ENCODE measurements at regions not wholly inside any gene's neighbourhood (a gene's known extent, or its start where the extent isn't known, plus 50 kb on each side); places are given as distances from the start of the nearest gene placed in this dataset.

DNA sequence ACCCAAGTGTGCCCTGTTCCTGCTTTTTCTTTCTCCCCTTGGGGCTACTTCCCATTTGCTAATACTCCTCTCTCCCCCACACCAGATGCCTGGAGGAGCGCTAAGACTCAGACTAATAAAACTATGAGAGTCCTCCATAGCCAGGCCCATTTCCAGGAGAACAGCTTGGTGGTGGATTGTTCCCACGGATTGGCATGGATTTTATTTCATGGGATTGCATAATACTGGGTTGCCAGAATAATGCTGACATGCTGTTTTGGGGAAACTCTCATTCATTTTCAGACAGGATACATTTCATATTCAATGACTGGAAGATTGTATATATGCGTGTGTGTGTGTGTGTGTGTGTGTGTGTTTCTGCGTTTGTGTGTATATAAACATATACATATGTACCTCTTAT lies 447.5 kb upstream of the PITX2 start:
- TF ChIP-seq, protein P1, sequence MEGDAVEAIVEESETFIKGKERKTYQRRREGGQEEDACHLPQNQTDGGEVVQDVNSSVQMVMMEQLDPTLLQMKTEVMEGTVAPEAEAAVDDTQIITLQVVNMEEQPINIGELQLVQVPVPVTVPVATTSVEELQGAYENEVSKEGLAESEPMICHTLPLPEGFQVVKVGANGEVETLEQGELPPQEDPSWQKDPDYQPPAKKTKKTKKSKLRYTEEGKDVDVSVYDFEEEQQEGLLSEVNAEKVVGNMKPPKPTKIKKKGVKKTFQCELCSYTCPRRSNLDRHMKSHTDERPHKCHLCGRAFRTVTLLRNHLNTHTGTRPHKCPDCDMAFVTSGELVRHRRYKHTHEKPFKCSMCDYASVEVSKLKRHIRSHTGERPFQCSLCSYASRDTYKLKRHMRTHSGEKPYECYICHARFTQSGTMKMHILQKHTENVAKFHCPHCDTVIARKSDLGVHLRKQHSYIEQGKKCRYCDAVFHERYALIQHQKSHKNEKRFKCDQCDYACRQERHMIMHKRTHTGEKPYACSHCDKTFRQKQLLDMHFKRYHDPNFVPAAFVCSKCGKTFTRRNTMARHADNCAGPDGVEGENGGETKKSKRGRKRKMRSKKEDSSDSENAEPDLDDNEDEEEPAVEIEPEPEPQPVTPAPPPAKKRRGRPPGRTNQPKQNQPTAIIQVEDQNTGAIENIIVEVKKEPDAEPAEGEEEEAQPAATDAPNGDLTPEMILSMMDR (IDR thresholded peaks at IDR 0.05; ENCODE audit: insufficient read depth, low read length, poor library complexity, severe bottlenecking) = no peak
- no peak for TF ChIP-seq EZH2phosphoT487 (conservative IDR thresholded peaks at IDR 0.05; ENCODE audit: low read length)
